ENCODE measurements at regions not wholly inside any gene's neighbourhood (a gene's known extent, or its start where the extent isn't known, plus 50 kb on each side); places are given as distances from the start of the nearest gene placed in this dataset.

- no peak for TF ChIP-seq CTCF (IDR thresholded peaks at IDR 0.05)
- no peak for TF ChIP-seq POLR2A (IDR thresholded peaks at IDR 0.05)
These were observed 290.6 kb upstream of the CCL2 start for GRCh38 chr17:33964344-33964979.
